H9 (cell line): ENCODE measurements at regions not wholly inside any gene's neighbourhood (a gene's known extent, or its start where the extent isn't known, plus 50 kb on each side); places are given as distances from the start of the nearest gene placed in this dataset.

Experiments used
- DNase-seq: peaks from one replicate; pipeline ENCODE4 v3.0.0-alpha.2; 2017
- H2AFZ ChIP-seq: one replicate; pipeline ENCODE4 v1.6.1; 2013; ENCODE audit warnings: mild to moderate bottlenecking, low read length, control low read depth, moderate library complexity
- H2AK5ac ChIP-seq: 2 replicates; pipeline ENCODE4 v1.6.1; 2013; ENCODE audit warnings: low read length, control low read depth, mixed read lengths; ENCODE audit not compliant: insufficient read length
- H2BK120ac ChIP-seq: one replicate; pipeline ENCODE4 v1.6.1; 2013; ENCODE audit warnings: low read depth, mild to moderate bottlenecking, low read length, control low read depth, inconsistent platforms; ENCODE audit not compliant: poor library complexity, severe bottlenecking
- H2BK12ac ChIP-seq: 2 replicates; pipeline ENCODE4 v1.6.1; 2013; ENCODE audit warnings: low read length, control low read depth, mixed read lengths, low read depth; ENCODE audit not compliant: insufficient read length
- H2BK15ac ChIP-seq: 2 replicates; pipeline ENCODE4 v1.6.1; 2013; ENCODE audit warnings: low read depth, low read length, control low read depth
- H2BK20ac ChIP-seq: one replicate; pipeline ENCODE4 v1.6.1; 2013; ENCODE audit warnings: low read depth, mild to moderate bottlenecking, low read length, control low read depth, inconsistent platforms; ENCODE audit not compliant: poor library complexity, severe bottlenecking
- H2BK5ac ChIP-seq: 2 replicates; pipeline ENCODE4 v1.6.1; 2013; ENCODE audit warnings: low read length, control low read depth, mixed read lengths; ENCODE audit not compliant: insufficient read length
- H3K14ac ChIP-seq: 2 replicates; pipeline ENCODE4 v1.6.1; 2013; ENCODE audit warnings: low read length, control low read depth; ENCODE audit not compliant: insufficient read depth
- H3K18ac ChIP-seq: 2 replicates; pipeline ENCODE4 v1.6.1; 2013; ENCODE audit warnings: low read depth, mild to moderate bottlenecking, mixed read lengths, low read length, control low read depth; ENCODE audit not compliant: insufficient read length
- H3K23ac ChIP-seq: 2 replicates; pipeline ENCODE4 v1.6.1; 2013; ENCODE audit warnings: low read length, control low read depth, mixed read lengths, low read depth; ENCODE audit not compliant: insufficient read length
- H3K23me2 ChIP-seq: 2 replicates; pipeline ENCODE4 v1.6.1; 2013; ENCODE audit warnings: low read depth, mild to moderate bottlenecking, mixed read lengths, low read length, control low read depth; ENCODE audit not compliant: insufficient read length, poor library complexity, severe bottlenecking
- H3K27ac ChIP-seq: 2 replicates; pipeline ENCODE4 v1.5.1; 2013; ENCODE audit warnings: low read length, control low read depth, mixed read lengths, low read depth; ENCODE audit not compliant: insufficient read length
- H3K27me3 ChIP-seq: 2 replicates; pipeline ENCODE4 v1.6.1; 2013; ENCODE audit warnings: low read length, control low read depth, inconsistent platforms; ENCODE audit not compliant: insufficient read depth
- H3K4ac ChIP-seq: 2 replicates; pipeline ENCODE4 v1.6.1; 2013; ENCODE audit warnings: low read depth, mild to moderate bottlenecking, control low read depth, inconsistent platforms, low read length, moderate library complexity
- H3K4me1 ChIP-seq: 2 replicates; pipeline ENCODE4 v1.6.1; 2013; ENCODE audit warnings: low read length, control low read depth, inconsistent platforms; ENCODE audit not compliant: insufficient read depth
- H3K4me2 ChIP-seq: 2 replicates; pipeline ENCODE4 v1.6.1; 2013; ENCODE audit warnings: low read length, control low read depth, mixed read lengths; ENCODE audit not compliant: insufficient read length, insufficient read depth
- H3K56ac ChIP-seq: 2 replicates; pipeline ENCODE4 v1.6.1; 2013; ENCODE audit warnings: low read depth, mild to moderate bottlenecking, mixed read lengths, low read length, control low read depth; ENCODE audit not compliant: insufficient read length
- H3K79me1 ChIP-seq: 2 replicates; pipeline ENCODE4 v1.6.1; 2013; ENCODE audit warnings: low read depth, mild to moderate bottlenecking, moderate library complexity, low read length, control low read depth, inconsistent platforms; ENCODE audit not compliant: insufficient read depth, poor library complexity, severe bottlenecking
- H3K79me2 ChIP-seq: 2 replicates; pipeline ENCODE4 v1.6.1; 2013; ENCODE audit warnings: low read length, control low read depth, inconsistent platforms; ENCODE audit not compliant: insufficient read depth
- H3K9ac ChIP-seq: 2 replicates; pipeline ENCODE4 v1.6.1; 2013; ENCODE audit warnings: low read length, control low read depth, mixed read lengths; ENCODE audit not compliant: insufficient read length; ENCODE audit errors: extremely low read depth
- H3K9me3 ChIP-seq: one replicate; pipeline ENCODE4 v1.6.1; 2013; ENCODE audit warnings: low read depth, low read length, inconsistent platforms; ENCODE audit not compliant: control insufficient read depth
- H3T11ph ChIP-seq: one replicate; pipeline ENCODE4 v1.6.1; 2013; ENCODE audit warnings: mild to moderate bottlenecking, low read length, control low read depth, inconsistent platforms
- H4K20me1 ChIP-seq: one replicate; pipeline ENCODE4 v1.6.1; 2013; ENCODE audit not compliant: control insufficient read depth, insufficient read length, insufficient read depth
- H4K5ac ChIP-seq: 2 replicates; pipeline ENCODE4 v1.6.1; 2013; ENCODE audit warnings: low read depth, mild to moderate bottlenecking, mixed read lengths, low read length, control low read depth; ENCODE audit not compliant: insufficient read length
- H4K8ac ChIP-seq: replicated peaks from 2 replicates; pipeline ENCODE4 v1.6.1; 2013; ENCODE audit warnings: low read length, control low read depth, mixed read lengths, low read depth; ENCODE audit not compliant: insufficient read length
- H4K91ac ChIP-seq: 2 replicates; pipeline ENCODE4 v1.6.1; 2013; ENCODE audit warnings: low read depth, mild to moderate bottlenecking, moderate library complexity, mixed read lengths, low read length, control low read depth; ENCODE audit not compliant: insufficient read length
- H3K27ac Mint-ChIP-seq, 3 experiments: 2 replicates in 2 of 3; 3 replicates in 1 of 3; pipeline ENCODE4 v1.8.0; 2020 to 2021; ENCODE audit warnings: mixed read lengths in 3 of 3, mild to moderate bottlenecking in 1 of 3, moderate library complexity in 1 of 3
- H3K27me3 Mint-ChIP-seq: 2 replicates; pipeline ENCODE4 v1.8.0; 2021; ENCODE audit warnings: low read depth, mild to moderate bottlenecking, moderate library complexity, mixed read lengths
- H3K36me3 Mint-ChIP-seq, 3 experiments: 2 replicates in 2 of 3; 3 replicates in 1 of 3; pipeline ENCODE4 v1.8.0; 2020 to 2021; ENCODE audit warnings: low read depth in 3 of 3, mixed read lengths in 3 of 3; ENCODE audit not compliant: insufficient read depth in 1 of 3
- H3K4me1 Mint-ChIP-seq, 2 experiments: 2 replicates each; pipeline ENCODE4 v1.8.0; 2020; ENCODE audit warnings: mixed read lengths in 2 of 2
- H3K4me3 Mint-ChIP-seq, 2 experiments: 2 replicates in 1 of 2; 3 replicates in 1 of 2; pipeline ENCODE4 v1.8.0; 2020 to 2021; ENCODE audit warnings: mild to moderate bottlenecking in 2 of 2, mixed read lengths in 2 of 2, moderate library complexity in 1 of 2
- H3K9me3 Mint-ChIP-seq, 2 experiments: 2 replicates in 1 of 2; 3 replicates in 1 of 2; pipeline ENCODE4 v1.8.0; 2020; ENCODE audit warnings: mild to moderate bottlenecking in 2 of 2, mixed read lengths in 2 of 2, moderate library complexity in 1 of 2
- TF ChIP-seq, protein P1 (sequence below): fragments of 200-600 bp; sonication (generic); conservative IDR thresholded peaks from 3 replicates; pipeline ENCODE4 v1.8.0; 2021; ENCODE audit warnings: antibody characterized with exemption, mild to moderate bottlenecking

DNA sequence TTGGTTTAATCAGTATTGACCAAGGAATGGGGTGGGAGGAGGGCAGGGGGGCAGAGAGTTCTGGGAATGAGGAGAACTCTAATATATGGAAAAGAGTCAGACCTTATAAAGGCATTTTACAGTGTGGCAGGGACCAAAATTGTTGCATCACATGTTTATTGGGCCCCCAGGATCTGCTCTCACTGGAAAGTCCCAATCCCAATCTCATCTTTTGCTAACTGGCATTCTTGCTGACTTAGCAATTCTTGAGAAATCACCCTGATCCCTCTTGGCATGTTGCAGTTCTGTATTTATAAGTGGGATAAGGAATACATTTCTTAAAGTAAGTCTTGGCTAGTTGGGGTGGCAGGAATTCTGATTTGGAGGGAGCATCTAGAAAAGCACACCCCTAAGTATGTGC, 104.4 kb upstream of the CXCL14 start:
- H2AK5ac ChIP-seq = no peak overlapping the region
- no peaks in the 10 kb centered on the region for H3K79me2 ChIP-seq
- H2BK15ac ChIP-seq = no peak overlapping the region
- no peaks in the 10 kb centered on the region for H3K27me3 ChIP-seq
- H3K4me1 ChIP-seq = no peaks in the 10 kb centered on the region
- Mint-ChIP-seq H3K9me3 (peaks cover 16 to 19% of the 10 kb centered on the region in 2 experiments; a peak in 4 of 5 replicates), H3K36me3 (peaks cover 0 to 19% (median 2%) of the 10 kb centered on the region in 3 experiments; a peak in 2 of 7 replicates), H3K27me3 (peaks cover 4% of the 10 kb centered on the region), H3K27ac (no peak overlapping the region; a peak in 1 of 7 replicates), H3K4me3 (no peak overlapping the region), H3K4me1 (peaks cover 0 to 2% of the 10 kb centered on the region in 2 experiments; a peak in 1 of 4 replicates)
- no peak overlapping the region for H2BK5ac ChIP-seq
- no peak overlapping the region for H3K4me2 ChIP-seq
- H2BK12ac ChIP-seq = no peak overlapping the region
- no peak for DNase-seq
- no peak overlapping the region for H3K18ac ChIP-seq
- no peak overlapping the region for H3K23ac ChIP-seq
- no peak overlapping the region for H4K5ac ChIP-seq
- H2BK120ac ChIP-seq = no peak overlapping the region
- H4K20me1 ChIP-seq = no peaks in the 10 kb centered on the region
- no peak overlapping the region for H4K91ac ChIP-seq
- no peak overlapping the region for H2AFZ ChIP-seq
- no peaks in the 10 kb centered on the region for H3K9me3 ChIP-seq
- TF ChIP-seq, protein P1, sequence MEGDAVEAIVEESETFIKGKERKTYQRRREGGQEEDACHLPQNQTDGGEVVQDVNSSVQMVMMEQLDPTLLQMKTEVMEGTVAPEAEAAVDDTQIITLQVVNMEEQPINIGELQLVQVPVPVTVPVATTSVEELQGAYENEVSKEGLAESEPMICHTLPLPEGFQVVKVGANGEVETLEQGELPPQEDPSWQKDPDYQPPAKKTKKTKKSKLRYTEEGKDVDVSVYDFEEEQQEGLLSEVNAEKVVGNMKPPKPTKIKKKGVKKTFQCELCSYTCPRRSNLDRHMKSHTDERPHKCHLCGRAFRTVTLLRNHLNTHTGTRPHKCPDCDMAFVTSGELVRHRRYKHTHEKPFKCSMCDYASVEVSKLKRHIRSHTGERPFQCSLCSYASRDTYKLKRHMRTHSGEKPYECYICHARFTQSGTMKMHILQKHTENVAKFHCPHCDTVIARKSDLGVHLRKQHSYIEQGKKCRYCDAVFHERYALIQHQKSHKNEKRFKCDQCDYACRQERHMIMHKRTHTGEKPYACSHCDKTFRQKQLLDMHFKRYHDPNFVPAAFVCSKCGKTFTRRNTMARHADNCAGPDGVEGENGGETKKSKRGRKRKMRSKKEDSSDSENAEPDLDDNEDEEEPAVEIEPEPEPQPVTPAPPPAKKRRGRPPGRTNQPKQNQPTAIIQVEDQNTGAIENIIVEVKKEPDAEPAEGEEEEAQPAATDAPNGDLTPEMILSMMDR = no peak
- H3K14ac ChIP-seq = no peak overlapping the region
- H3K79me1 ChIP-seq = no peaks in the 10 kb centered on the region
- H2BK20ac ChIP-seq = no peak overlapping the region
- H3K23me2 ChIP-seq = no peaks in the 10 kb centered on the region
- H3T11ph ChIP-seq = no peak overlapping the region
- H3K56ac ChIP-seq = no peak overlapping the region
- H3K27ac ChIP-seq = no peak overlapping the region
- H4K8ac ChIP-seq = no peak overlapping the region
- H3K4ac ChIP-seq = no peak overlapping the region
- no peak overlapping the region for H3K9ac ChIP-seq
